ENCODE measurements at regions not wholly inside any gene's neighbourhood (a gene's known extent, or its start where the extent isn't known, plus 50 kb on each side); places are given as distances from the start of the nearest gene placed in this dataset.

- Histone ChIP-seq H3K4me1 (ENCODE audit: control insufficient read depth in 1 of 2, insufficient read depth in 2 of 2, low read length in 2 of 2) (no peaks in the 10 kb centered on the region), H3K9me3 (replicated peaks in 1 of 2; ENCODE audit: control insufficient read depth in 1 of 2, insufficient read depth in 1 of 2, low read length in 2 of 2) (peaks cover 0 to 8% of the 10 kb centered on the region in 2 donors), H2AFZ (ENCODE audit: insufficient read depth, low read depth, low read length, poor library complexity, severe bottlenecking) (no peak overlapping the region), H3K27ac (ENCODE audit: low read depth in 1 of 2, low read length in 2 of 2) (no peak overlapping the region), H3K79me2 (ENCODE audit: insufficient read depth, low read length) (no peaks in the 10 kb centered on the region), H3K27me3 (ENCODE audit: control insufficient read depth in 2 of 2, insufficient read depth in 2 of 2, low read length in 2 of 2) (no peaks in the 10 kb centered on the region), H4K20me1 (ENCODE audit: insufficient read depth, low read length) (no peaks in the 10 kb centered on the region), H3K36me3 (replicated peaks in 1 of 2; ENCODE audit: control insufficient read depth in 1 of 2, insufficient read depth in 2 of 2, low read length in 2 of 2) (no peaks in the 10 kb centered on the region), H3K9ac (ENCODE audit: insufficient read depth, low read length, poor library complexity, severe bottlenecking) (no peak overlapping the region), H3K4me3 (replicated peaks in 1 of 3; ENCODE audit: low read depth in 2 of 3, low read length in 3 of 3) (no peak overlapping the region), H3K4me2 (replicated peaks; ENCODE audit: extremely low read depth, low read length, poor library complexity, severe bottlenecking) (no peak overlapping the region)
- Mint-ChIP-seq H3K36me3 (no peaks in the 10 kb centered on the region), H3K27me3 (ENCODE audit: low read depth in 3 of 3) (peaks cover 4 to 10% (median 7%) of the 10 kb centered on the region in 3 donors), H3K9me3 (peaks cover 2 to 16% (median 7%) of the 10 kb centered on the region in 7 donors), H3K4me1 (no peaks in the 10 kb centered on the region), H3K27ac (no peak overlapping the region), H3K4me3 (no peak overlapping the region)
- DNase-seq = no peak
- intact Hi-C loops (cut with micrococcal nuclease) = no loop called here
- no peak for TF ChIP-seq CTCF (IDR thresholded peaks at IDR 0.05)
- whole genome bisulfite sequencing (ENCODE audit: insufficient coverage) = 40% methylated on average over 1 of the region's 6 CpGs
These were observed 121.0 kb downstream of the BUD13 start for GRCh38 chr11:116651737-116652237.

GRCh38 chr11:116651098-116651736, 121.6 kb downstream of the BUD13 start:
- Mint-ChIP-seq H3K27ac (no peak overlapping the region), H3K27me3 (ENCODE audit: low read depth in 3 of 3) (peaks cover 4 to 10% (median 7%) of the 10 kb centered on the region in 3 donors), H3K9me3 (peaks cover 2 to 16% (median 7%) of the 10 kb centered on the region in 7 donors), H3K4me3 (peak overlapping the region in 1 of 2 donors; percentile 21), H3K4me1 (no peaks in the 10 kb centered on the region), H3K36me3 (no peaks in the 10 kb centered on the region)
- Histone ChIP-seq H4K20me1 (ENCODE audit: insufficient read depth, low read length) (no peaks in the 10 kb centered on the region), H3K36me3 (replicated peaks in 1 of 2; ENCODE audit: control insufficient read depth in 1 of 2, insufficient read depth in 2 of 2, low read length in 2 of 2) (no peaks in the 10 kb centered on the region), H3K4me1 (ENCODE audit: control insufficient read depth in 1 of 2, insufficient read depth in 2 of 2, low read length in 2 of 2) (no peaks in the 10 kb centered on the region), H3K4me2 (replicated peaks; ENCODE audit: extremely low read depth, low read length, poor library complexity, severe bottlenecking) (no peak overlapping the region), H3K27me3 (ENCODE audit: control insufficient read depth in 2 of 2, insufficient read depth in 2 of 2, low read length in 2 of 2) (no peaks in the 10 kb centered on the region), H3K79me2 (ENCODE audit: insufficient read depth, low read length) (no peaks in the 10 kb centered on the region), H2AFZ (ENCODE audit: insufficient read depth, low read depth, low read length, poor library complexity, severe bottlenecking) (no peak overlapping the region), H3K9ac (ENCODE audit: insufficient read depth, low read length, poor library complexity, severe bottlenecking) (no peak overlapping the region), H3K9me3 (replicated peaks in 1 of 2; ENCODE audit: control insufficient read depth in 1 of 2, insufficient read depth in 1 of 2, low read length in 2 of 2) (peaks cover 0 to 8% of the 10 kb centered on the region in 2 donors), H3K27ac (ENCODE audit: low read depth in 1 of 2, low read length in 2 of 2) (no peak overlapping the region), H3K4me3 (replicated peaks in 1 of 3; ENCODE audit: low read depth in 2 of 3, low read length in 3 of 3) (no peak overlapping the region)
- no peak for DNase-seq
- no peak for TF ChIP-seq CTCF (IDR thresholded peaks at IDR 0.05)
- intact Hi-C loops (cut with micrococcal nuclease) = no loop called here
- WGBS (ENCODE audit: insufficient coverage) = 46% methylated on average over 3 of the region's 9 CpGs

Data from CD14-positive monocyte (primary cell).